HG03139 (cell line): ENCODE measurements at regions not wholly inside any gene's neighbourhood (a gene's known extent, or its start where the extent isn't known, plus 50 kb on each side); places are given as distances from the start of the nearest gene placed in this dataset.

ENCODE experiments used
- ATAC-seq: cut with Tn5 transposase; IDR thresholded peaks from one replicate; pipeline ENCODE4 v1.9.1; 2021; ENCODE audit not compliant: unreplicated experiment

DNA sequence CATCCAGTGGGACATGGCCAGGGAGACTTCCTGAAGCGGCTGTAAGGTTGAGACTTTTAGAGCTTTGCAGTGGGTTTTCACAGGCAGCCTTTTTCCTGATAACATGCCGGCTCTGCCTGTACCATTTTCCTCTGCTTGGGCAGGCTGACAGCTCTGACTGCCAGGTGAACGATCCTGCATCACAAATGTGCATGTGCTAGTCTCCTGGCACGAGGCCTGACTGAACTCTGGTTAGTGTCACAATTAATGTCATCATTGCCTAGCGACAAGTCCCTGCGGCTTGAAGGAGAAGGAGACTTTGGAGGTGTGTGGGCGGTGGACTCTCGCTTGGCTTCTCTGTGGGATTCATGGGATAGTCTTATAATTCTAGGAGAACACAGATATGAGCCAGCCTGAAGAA is 783.6 kb upstream of the TSPY4 start:
- ATAC-seq = no peak

GRCh38 chrY:8561385-8561784 is 775.9 kb upstream of the TSPY4 start:
- ATAC-seq = no peak

DNA sequence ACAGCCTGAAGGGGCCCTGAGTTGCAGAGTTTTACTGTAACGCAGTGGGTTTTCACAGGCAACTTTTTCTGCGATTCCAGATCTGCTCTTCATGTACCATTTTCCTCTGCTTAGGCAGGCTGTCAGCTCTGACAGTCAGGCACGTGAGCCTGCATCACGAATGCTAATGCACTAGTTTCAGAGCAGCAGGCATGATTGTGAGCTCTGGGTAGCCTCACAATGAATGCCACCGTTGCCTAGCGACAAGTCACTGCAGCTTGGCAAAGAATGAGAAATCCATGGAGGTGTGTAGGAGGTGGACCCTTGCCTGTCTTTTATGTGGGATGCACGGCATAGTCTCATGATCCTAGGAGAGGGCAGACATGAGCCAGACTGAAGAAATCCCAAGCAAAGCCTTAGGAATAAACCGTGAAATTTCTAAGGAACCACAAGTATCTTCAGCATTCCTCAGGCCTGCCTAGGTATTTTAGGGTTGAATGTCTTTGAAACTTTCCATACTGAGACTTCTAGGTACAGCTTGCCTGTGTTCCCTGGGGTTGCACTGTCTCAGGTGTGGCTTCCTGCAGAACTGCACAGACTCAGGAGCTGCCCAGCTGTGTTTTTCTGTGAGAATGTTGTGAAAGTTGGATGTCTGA is 774.7 kb upstream of the TSPY4 start:
- no peak for ATAC-seq

- ATAC-seq = no peak
These were observed 772.8 kb upstream of the TSPY4 start for GRCh38 chrY:8564421-8564820.

GRCh38 chrY:8566198-8566597 is 771.1 kb upstream of the TSPY4 start:
- ATAC-seq = no peak

DNA sequence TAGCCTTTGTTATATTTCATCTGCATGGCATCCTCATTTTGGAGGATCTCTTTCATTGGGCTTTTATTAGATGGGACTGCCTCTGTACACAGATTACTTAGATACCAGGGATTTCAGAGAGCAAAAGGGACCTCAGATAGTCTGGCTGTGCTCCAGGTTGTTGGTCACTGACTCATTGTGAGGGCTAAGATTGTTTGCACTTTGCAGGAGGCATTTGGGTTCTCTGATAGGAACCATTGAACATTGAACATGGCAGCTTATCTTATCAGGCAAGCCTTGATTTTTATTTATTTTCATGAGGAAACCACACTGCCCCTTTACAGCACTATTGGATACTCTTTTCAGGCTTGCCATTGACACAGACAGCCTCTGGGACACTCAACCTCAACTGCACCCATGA is 766.9 kb upstream of the TSPY4 start:
- ATAC-seq = no peak

DNA sequence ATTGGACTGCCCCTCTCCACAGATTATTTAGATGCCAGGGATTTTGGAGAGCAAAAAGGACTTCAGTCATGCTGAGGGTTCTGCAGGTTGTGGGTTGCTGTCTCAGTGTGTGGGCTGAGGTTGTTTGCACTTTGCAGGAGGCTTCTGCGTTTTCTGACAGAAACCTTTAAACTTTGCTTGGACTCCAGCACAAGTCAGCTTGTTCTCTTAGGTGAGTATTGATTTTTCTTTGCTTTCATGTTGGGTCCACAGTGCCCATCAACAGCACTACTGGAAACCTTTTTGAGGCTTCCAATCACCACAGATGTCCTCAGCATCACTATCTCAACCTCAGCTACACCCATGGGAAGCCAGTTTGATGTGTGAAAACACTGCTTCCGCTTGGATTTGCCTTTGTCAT is 764.3 kb upstream of the TSPY4 start:
- no peak for ATAC-seq

GRCh38 chrY:8582277-8582850 is 754.9 kb upstream of the TSPY4 start:
- ATAC-seq = no peak

- ATAC-seq = no peak
These were observed 754.1 kb upstream of the TSPY4 start for GRCh38 chrY:8583191-8583590.

DNA sequence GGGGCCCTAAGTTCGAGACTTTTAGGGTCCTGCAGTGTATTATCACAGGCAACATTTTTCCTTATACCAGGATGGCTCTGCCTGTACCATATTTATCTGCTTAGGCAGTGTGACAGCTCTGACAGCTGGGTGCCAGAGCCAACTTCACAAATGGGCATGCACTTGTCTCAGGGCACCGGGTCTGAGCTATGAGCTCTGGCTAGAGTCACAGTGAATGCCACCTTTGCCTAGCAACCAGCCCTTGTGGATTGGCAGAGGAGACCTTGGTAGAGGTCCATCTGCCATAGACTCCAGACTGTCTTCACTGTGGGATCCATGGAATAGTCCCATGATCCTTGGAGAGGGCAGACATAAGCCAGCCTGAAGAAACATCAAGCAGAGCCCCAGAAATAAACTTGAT is 746.6 kb upstream of the TSPY4 start:
- no peak for ATAC-seq

GRCh38 chrY:8591821-8592516 is 745.3 kb upstream of the TSPY4 start:
- no peak for ATAC-seq

GRCh38 chrY:8594657-8595056 is 742.6 kb upstream of the TSPY4 start:
- no peak for ATAC-seq

DNA sequence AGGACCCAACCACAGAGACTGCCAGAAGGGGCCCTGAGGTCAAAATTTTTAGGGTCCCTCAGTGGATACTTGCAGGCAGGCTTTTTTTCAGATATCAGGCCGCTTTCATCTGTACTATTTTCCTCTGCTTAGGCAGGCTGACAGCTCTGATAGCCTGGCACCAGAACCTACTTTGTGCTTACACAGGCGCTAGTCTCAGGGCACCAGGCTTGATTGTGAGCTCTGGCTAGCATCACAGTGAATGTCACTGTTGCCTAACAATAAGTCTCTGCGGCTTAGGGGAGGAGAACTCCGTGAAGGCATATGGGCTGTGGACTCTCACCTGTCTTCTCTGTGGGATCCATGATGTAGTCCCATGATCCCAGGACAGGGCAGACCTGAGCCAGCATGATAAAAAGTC is 738.1 kb upstream of the TSPY4 start:
- ATAC-seq = no peak

GRCh38 chrY:8610620-8611019 is 726.6 kb upstream of the TSPY4 start:
- ATAC-seq = peak; percentile 91

DNA sequence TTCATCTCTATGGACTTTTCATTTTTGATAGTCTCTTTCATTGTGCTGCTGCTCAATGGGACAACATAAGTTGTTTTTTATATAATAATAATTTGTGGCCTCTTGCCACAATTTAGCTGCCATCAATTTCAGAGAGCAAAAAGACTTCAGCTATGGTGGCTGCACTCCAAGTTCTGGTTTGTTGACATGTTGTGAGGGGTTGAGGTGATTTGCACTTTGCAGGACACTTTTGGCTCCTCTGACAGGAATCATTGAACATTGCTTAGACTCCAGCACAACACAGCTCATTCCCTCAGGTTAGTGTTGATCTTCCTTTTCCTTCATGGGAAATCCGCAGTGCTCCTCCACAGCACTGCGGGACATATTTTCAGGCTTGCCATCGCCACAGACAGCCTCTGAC is 725.4 kb upstream of the TSPY4 start:
- no peak for ATAC-seq

GRCh38 chrY:8618302-8618701 is 719.0 kb upstream of the TSPY4 start:
- ATAC-seq = no peak

GRCh38 chrY:8622156-8622555 is 715.1 kb upstream of the TSPY4 start:
- ATAC-seq = no peak

GRCh38 chrY:8622856-8623255 is 714.4 kb upstream of the TSPY4 start:
- ATAC-seq = no peak

DNA sequence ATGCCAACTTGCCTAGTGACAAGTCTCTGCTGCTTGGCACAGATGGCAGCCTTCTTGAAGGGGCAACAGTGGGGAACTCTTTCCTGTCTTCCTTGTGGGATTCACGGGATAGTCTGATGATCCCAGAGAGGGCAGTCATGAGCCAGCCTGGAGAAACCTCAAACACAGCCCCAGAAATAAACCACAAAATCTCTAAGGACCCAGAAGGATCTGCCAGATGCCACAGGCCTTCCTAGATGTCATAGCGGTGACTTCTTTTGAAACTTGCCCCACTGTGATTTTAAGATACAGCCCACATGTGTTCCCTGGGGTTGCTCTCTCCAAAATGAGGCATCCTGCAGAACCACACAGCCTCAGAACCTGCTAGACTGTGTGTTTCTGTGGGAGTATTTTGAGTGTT is 707.6 kb upstream of the TSPY4 start:
- ATAC-seq = no peak

DNA sequence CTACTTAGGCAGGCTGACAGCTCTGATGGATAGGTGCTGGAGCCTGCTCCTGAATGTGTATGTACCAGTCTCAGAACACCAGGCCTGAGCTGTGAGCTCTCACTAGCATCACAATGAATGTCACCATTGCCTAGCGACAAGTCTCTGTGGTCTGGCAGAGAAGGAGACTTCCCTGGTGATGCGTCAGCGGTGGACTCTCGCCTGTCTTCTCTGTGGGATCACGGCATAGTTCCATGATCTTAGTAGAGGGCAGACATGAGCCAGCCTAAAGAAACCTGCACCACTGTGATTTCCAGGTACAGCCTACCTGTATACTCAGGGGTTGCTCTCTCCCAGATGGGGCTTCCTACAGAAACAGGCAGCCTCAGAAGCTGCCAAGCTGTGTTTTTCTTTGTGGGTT is 699.2 kb upstream of the TSPY4 start:
- ATAC-seq = no peak

DNA sequence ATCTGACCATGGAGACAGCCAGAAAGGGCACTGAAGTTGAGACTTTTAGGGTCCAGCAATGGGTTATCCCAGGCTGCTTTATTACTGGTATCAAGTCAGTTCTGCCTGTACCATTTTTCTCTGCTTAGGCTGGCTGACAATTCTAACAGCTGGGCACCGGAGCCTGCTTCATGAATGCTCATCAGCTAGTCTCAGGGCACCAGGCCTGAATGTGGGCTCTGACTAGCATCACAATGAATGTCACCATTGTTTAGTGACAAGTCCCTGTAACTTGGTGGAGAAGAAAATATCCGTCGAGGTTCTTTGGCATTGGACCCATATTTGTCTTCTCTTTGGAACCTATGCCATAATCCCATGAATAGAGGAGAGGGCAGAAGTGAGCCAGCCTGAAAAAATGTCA is 692.3 kb upstream of the TSPY4 start:
- no peak for ATAC-seq

GRCh38 chrY:8652445-8652844 is 684.8 kb upstream of the TSPY4 start:
- no peak for ATAC-seq

DNA sequence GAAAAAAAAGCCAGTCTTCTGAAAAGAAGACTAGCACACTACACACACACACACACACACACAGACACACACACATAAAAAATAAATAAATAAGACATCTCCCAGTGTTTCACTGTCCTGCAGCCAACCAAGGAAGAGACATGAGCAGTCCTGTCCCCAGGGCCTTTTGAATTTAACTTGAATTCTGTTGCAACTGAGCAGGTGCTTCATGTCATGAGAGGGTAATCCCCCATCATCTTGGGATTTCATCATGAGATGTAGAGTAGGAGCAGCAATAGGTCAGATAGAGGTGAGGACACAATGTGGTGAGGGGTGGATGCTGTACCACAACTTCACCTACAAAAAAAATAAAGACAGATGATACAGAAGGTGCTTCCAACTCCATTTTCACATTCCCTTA is 682.2 kb upstream of the TSPY4 start:
- ATAC-seq = no peak
